Pancreas (tissue), 10 donors: ENCODE measurements at regions not wholly inside any gene's neighbourhood (a gene's known extent, or its start where the extent isn't known, plus 50 kb on each side); places are given as distances from the start of the nearest gene placed in this dataset.
"Not testable (repeated sequence)": the region's sequence is repeated elsewhere in the genome, so short reads cannot be mapped to it uniquely, and the experiment has no call there.

Experiments
- ATAC-seq, 4 donors: fragments of 200-7000 bp; cut with Tn5 transposase; one replicate each; pipeline versions ENCODE4 v1.8.0 to v1.9.1; 2020; ENCODE audit warnings: mild to moderate bottlenecking in 4 of 4, moderate library complexity in 4 of 4
- DNase-seq, 6 donors: peaks; one replicate each; pipeline ENCODE4 v3.0.0-alpha.2; 2020
- FAIRE-seq: peaks from 2 replicates; lab custom pipeline; 2012; peaks lifted over from hg19 to GRCh38; lab: Jason Lieb, UNC
- H3K27ac ChIP-seq, 4 donors: fragments of 200-600 bp; sonication (generic); 1 replicate in 3 of 4; 2 replicates in 1 of 4; pipeline versions ENCODE4 v1.5.0 to v1.8.0; 2020
- H3K27me3 ChIP-seq, 4 donors: fragments of 200-600 bp; one replicate each; pipeline ENCODE4 v1.8.0; 2021
- H3K36me3 ChIP-seq, 3 donors: fragments of 200-600 bp; sonication (generic) in 1 of 3; one replicate each; pipeline versions ENCODE4 v1.5.0 to v1.8.0; 2020 to 2021
- H3K4me1 ChIP-seq, 3 donors: fragments of 200-600 bp; one replicate each; pipeline ENCODE4 v1.8.0; 2021
- H3K4me3 ChIP-seq, 4 donors: fragments of 200-600 bp; sonication (generic) in 2 of 4; one replicate each; pipeline versions ENCODE4 v1.5.0 to v1.8.0; 2020 to 2021
- H3K9me3 ChIP-seq, 4 donors: fragments of 200-600 bp; one replicate each; pipeline ENCODE4 v1.8.0; 2021
- WGBS, 2 donors: extraction: QIAGEN DNeasy Blood & Tissue Kit; methylation state at CpG; one replicate each; pipeline ENCODE4 v1.1.7; 2013; 5-methylcytosine and 5-hydroxymethylcytosine counted together
- intact Hi-C, 3 donors: fragments of 100-400 bp; cut with DNase I; formaldehyde crosslinking; loops; one replicate each; pipeline versions ENCODE4 v1.11.1 to v1.14.2; 2022
- TF ChIP-seq, protein P1 (sequence below), 4 donors: fragments of 200-600 bp; sonication (generic) in 3 of 4; IDR thresholded peaks; one replicate each; pipeline versions ENCODE4 v1.5.0 to v1.8.0; 2021; ENCODE audit warnings: antibody characterized with exemption in 4 of 4
- donor health status: healthy with polysubstance abuse.
- donor health status: DM: no; HTN: no; CAD: no; lungs with moderate emphysema.
- donor health status: DM: no; HTN: no; CAD: no.
- donor health status: control.
- donor health status: control.
- donor health status: Bipolar disorder and iron deficiency.
- donor health status: DM: yes; HTN: yes; CAD: no.
- donor health status: DM: no; HTN: no; CAD: no.
- donor health status: DM: no; HTN: no; CAD: no.
- donor health status: DM: yes; HTN: yes; CAD: no.

DNA sequence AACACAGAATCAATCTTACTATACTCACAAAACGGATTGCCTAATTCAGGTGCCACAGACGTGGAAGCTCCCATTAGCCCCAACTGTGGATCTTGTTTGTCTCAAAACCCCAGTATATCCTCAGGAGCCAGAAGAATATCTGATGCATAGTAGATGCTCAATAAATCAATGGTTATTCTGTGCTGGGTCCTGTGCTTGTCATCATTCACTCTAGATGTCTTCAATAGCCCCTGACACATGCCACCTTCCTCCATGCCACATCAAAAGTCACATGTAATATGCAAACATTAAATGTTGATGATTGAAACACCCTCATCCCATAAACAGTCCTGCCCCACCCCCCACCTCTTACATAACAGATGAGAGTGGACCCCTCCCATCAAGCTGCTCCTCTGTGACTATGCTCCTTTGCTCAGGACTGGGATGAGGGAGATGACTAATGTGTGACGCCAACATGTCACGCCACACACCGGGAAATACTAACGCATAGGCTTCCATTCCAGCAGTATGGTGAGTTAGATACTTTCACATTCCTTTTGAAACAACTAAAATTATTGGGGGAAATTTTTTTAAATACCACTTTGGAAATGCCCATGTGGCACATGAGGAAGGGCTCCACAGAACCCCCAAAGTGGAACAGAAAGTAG lies 267.6 kb upstream of the SDK2 start:
- intact Hi-C loops = no loop called here
- Histone ChIP-seq H3K27me3 (no peaks in the 10 kb centered on the region), H3K9me3 (no peaks in the 10 kb centered on the region), H3K27ac (no peak overlapping the region), H3K36me3 (no peaks in the 10 kb centered on the region), H3K4me1 (no peaks in the 10 kb centered on the region), H3K4me3 (no peak overlapping the region)
- FAIRE-seq = no peak
- ATAC-seq = no peak
- no peak for DNase-seq
- WGBS, 2 donors = 75 to 92% methylated on average over 6 of the region's 6 CpGs
- TF ChIP-seq, protein P1, sequence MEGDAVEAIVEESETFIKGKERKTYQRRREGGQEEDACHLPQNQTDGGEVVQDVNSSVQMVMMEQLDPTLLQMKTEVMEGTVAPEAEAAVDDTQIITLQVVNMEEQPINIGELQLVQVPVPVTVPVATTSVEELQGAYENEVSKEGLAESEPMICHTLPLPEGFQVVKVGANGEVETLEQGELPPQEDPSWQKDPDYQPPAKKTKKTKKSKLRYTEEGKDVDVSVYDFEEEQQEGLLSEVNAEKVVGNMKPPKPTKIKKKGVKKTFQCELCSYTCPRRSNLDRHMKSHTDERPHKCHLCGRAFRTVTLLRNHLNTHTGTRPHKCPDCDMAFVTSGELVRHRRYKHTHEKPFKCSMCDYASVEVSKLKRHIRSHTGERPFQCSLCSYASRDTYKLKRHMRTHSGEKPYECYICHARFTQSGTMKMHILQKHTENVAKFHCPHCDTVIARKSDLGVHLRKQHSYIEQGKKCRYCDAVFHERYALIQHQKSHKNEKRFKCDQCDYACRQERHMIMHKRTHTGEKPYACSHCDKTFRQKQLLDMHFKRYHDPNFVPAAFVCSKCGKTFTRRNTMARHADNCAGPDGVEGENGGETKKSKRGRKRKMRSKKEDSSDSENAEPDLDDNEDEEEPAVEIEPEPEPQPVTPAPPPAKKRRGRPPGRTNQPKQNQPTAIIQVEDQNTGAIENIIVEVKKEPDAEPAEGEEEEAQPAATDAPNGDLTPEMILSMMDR (IDR thresholded peaks at IDR 0.05) = no peak

DNA sequence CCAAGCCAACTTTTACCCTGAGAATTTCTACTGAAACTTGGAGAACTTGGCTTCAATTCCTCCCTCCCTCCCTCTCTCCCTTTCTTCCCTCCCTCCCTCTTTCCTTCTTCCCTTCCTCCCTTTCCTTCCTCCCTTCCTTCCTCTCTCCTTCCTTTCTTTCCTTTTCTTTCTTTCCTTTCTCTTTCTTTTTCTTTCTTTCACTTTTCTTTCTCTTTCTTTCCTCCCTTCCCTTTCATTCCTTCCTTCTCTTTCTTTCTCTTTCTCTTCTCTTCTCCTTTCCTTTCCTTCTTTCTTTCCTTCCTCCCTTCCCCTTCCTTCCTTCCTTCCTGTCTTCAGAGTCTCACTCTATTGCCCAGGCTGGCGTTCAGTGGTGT lies 268.1 kb upstream of the SDK2 start:
- intact Hi-C loops = no loop called here
- 79 to 91% methylated on average over 1 of the region's 1 CpG for WGBS, 2 donors

DNA sequence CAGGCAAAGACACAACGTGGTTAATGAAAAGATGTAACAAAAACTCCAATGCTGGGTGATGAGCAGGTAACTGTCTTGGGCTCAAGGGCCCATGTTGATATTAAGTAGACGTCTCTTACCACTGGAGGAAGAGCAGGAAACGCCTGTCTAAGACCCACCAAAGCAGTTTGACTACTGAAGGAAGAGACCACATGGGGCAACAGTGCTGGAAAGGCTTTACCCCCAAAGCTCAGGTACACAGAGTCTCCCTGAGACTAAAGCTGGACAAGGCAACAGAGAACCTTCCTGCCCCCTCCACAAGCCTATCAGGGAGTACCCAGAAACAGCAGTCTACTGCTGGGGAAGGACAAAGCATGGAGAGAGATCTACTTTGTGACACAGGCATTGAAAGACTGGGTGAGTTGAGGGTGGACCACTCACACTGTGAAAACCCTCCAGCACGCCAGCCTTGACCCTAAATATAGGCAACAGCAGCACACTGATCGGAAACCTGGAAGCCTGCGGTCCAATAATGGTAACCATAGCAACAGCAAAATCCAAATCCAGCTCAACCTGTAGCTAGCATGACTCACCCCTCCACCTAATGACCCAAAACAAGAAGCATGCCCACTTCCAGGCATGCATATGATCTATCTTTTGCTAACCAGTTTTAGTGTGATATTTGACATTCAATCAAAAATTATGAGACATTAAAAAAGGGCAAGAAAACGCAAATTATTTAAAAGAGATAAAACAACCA lies 270.5 kb upstream of the SDK2 start:
- no peak overlapping the region for H3K4me3 ChIP-seq
- no peaks in the 10 kb centered on the region for H3K9me3 ChIP-seq
- ATAC-seq (no peak), DNase-seq (no peak), FAIRE-seq (no peak)
- no peaks in the 10 kb centered on the region for H3K4me1 ChIP-seq
- no peaks in the 10 kb centered on the region for H3K27me3 ChIP-seq
- no peak overlapping the region for H3K27ac ChIP-seq
- 60 to 75% methylated on average over 7 of the region's 7 CpGs for WGBS, 2 donors
- intact Hi-C loops = no loop called here
- TF ChIP-seq, protein P1 (IDR thresholded peaks at IDR 0.05) = no peak
- H3K36me3 ChIP-seq = no peaks in the 10 kb centered on the region

More for the DNA sequence above, 268.1 kb upstream of the SDK2 start:
- DNase-seq (no peak), FAIRE-seq (no peak), ATAC-seq (no peak)
- no peak overlapping the region for H3K27ac ChIP-seq
- H3K27me3 ChIP-seq = no peaks in the 10 kb centered on the region
- TF ChIP-seq, protein P1 (IDR thresholded peaks at IDR 0.05) = no peak
- H3K36me3 ChIP-seq = no peaks in the 10 kb centered on the region
- H3K4me3 ChIP-seq = no peak overlapping the region
- no peaks in the 10 kb centered on the region for H3K9me3 ChIP-seq
- no peaks in the 10 kb centered on the region for H3K4me1 ChIP-seq

DNA sequence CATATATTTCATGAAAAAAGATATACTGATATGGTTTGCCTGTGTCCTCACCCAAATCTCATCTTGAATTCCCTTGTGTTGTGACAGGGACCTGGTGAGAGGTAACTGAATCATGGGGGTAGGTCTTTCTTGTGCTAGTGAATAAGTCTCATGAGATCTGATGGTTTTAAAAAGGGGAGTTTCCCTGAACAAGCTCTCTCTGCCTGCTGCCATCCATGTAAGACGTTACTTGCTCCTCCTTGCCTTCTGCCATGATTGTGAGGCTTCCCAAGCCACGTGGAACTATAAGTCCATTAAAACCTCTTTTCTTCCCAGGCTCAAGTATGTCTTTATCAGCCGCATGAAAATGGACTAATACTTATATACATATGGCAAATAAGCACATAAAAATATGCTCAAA lies 274.8 kb upstream of the SDK2 start:
- H3K36me3 ChIP-seq, DNase-seq, H3K27me3 ChIP-seq, intact Hi-C loops, ATAC-seq, H3K4me1 ChIP-seq, H3K9me3 ChIP-seq, H3K4me3 ChIP-seq, H3K27ac ChIP-seq, FAIRE-seq: not testable (repeated sequence)
- whole genome bisulfite sequencing, 2 donors = 64 to 73% methylated on average over 3 of the region's 3 CpGs

DNA sequence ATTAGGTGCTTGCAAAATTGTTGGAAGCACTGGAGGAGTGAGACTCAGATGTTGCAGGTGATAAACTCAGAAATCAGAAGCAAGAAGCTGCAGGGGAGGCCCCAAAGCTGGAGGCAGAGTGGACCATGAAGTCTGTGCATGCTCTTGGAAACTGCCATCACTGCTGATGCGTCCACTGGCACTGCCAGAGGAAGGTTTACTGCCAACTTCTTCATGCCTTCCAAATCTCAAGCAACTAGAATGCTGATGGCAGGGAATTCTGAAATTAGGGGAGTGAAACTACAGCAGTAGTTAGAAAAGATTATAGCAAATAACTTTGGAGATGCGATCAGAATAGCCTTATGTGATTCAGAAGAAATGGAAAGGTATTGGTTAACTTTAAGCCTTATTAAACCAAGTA lies 277.1 kb upstream of the SDK2 start:
- no peak for ATAC-seq
- Histone ChIP-seq H3K9me3 (no peaks in the 10 kb centered on the region), H3K36me3 (no peaks in the 10 kb centered on the region), H3K4me3 (no peak overlapping the region), H3K27me3 (no peaks in the 10 kb centered on the region), H3K4me1 (no peaks in the 10 kb centered on the region), H3K27ac (no peak overlapping the region)
- no peak for DNase-seq
- TF ChIP-seq, protein P1 (IDR thresholded peaks at IDR 0.05) = no peak
- intact Hi-C loops = no loop called here
- no peak for FAIRE-seq
- 59 to 85% methylated on average over 2 of the region's 2 CpGs for WGBS, 2 donors
